K562 (cell line): ENCODE measurements at regions not wholly inside any gene's neighbourhood (a gene's known extent, or its start where the extent isn't known, plus 50 kb on each side); places are given as distances from the start of the nearest gene placed in this dataset.

ENCODE experiments used
- ATAC-seq: fragments of 200-7000 bp; cut with Tn5 transposase; 3 replicates; pipeline ENCODE4 v1.9.1; 2020; ENCODE audit warnings: moderate library complexity
- BruUV-seq: library from RNA; stranded (reverse); fragments of 400-500 nt; replicated peaks from 2 replicates; lab custom pipeline; 2021; lab: Mats Ljungman, UMichigan
- CTCF ChIA-PET: fragments of 300-600 bp; formaldehyde crosslinking; extraction: SDS; loops from one replicate; lab custom pipeline; 2021; ENCODE audit warnings: low intra/inter-chr PET ratio; lab: Yijun Ruan, JAX
- POLR2A ChIA-PET: fragments of 300-600, 350-650 bp; sonication (Branson Sonifier 250); formaldehyde crosslinking; extraction: SDS; loops from one replicate; lab custom pipeline; 2021; ENCODE audit warnings: antibody characterized with exemption, inconsistent platforms; lab: Yijun Ruan, JAX
- DNase-seq, 4 experiments: peaks; one replicate each; pipeline versions ENCODE4 v3.0.0 to v3.0.0-alpha.2; 2011 to 2018; ENCODE audit warnings: low spot score in 3 of 4, mixed read lengths in 3 of 4; ENCODE audit errors: extremely low read depth in 1 of 4
- FAIRE-seq: peaks from 2 replicates; lab custom pipeline; 2011; peaks lifted over from hg19 to GRCh38; lab: Jason Lieb, UNC
- H2AFZ ChIP-seq: 2 replicates; pipeline ENCODE4 v1.6.0; 2011; ENCODE audit warnings: low read depth, low read length, control low read depth, inconsistent platforms
- H3K27ac ChIP-seq: fragments of 200-600 bp; 3 replicates; pipeline ENCODE4 v1.8.0; 2011; ENCODE audit warnings: low read depth, mild to moderate bottlenecking, control low read depth, inconsistent platforms, low read length, moderate library complexity, mixed read lengths; ENCODE audit errors: extremely low read depth
- H3K27me3 ChIP-seq, 2 experiments: fragments of 300-600 bp in 1 of 2; 2 replicates in 1 of 2; 3 replicates in 1 of 2; pipeline versions ENCODE4 v1.6.0 to v1.8.0; 2011; ENCODE audit warnings: inconsistent platforms in 2 of 2, low read length in 2 of 2, mild to moderate bottlenecking in 1 of 2, mixed read lengths in 1 of 2, moderate library complexity in 1 of 2; ENCODE audit not compliant: control insufficient read depth in 2 of 2, insufficient read depth in 2 of 2
- H3K36me3 ChIP-seq: fragments of 300-600 bp; 3 replicates; pipeline ENCODE4 v1.8.0; 2011; ENCODE audit warnings: mild to moderate bottlenecking, low read length, inconsistent platforms; ENCODE audit not compliant: control insufficient read depth, insufficient read depth
- H3K4me1 ChIP-seq, 2 experiments: fragments of 200-600 bp in 1 of 2; replicated peaks in 1 of 2; 2 replicates in 1 of 2; 3 replicates in 1 of 2; pipeline versions ENCODE4 v1.5.1 to v1.8.0; 2011; ENCODE audit warnings: inconsistent platforms in 2 of 2, low read length in 2 of 2, mild to moderate bottlenecking in 1 of 2, mixed read lengths in 1 of 2, moderate library complexity in 1 of 2; ENCODE audit not compliant: control insufficient read depth in 2 of 2, insufficient read depth in 2 of 2
- H3K4me2 ChIP-seq: 2 replicates; pipeline ENCODE4 v1.6.1; 2011; ENCODE audit warnings: low read length, control low read depth, inconsistent platforms, mixed read lengths; ENCODE audit not compliant: insufficient read depth
- H3K4me3 ChIP-seq: fragments of 200-600 bp; sonication (generic), shearing (Covaris generic); 2 replicates; pipeline ENCODE4 v1.5.1; 2016; ENCODE audit warnings: control low read depth, inconsistent platforms
- H3K79me2 ChIP-seq: fragments of 200-600 bp; 3 replicates; pipeline ENCODE4 v1.8.0; 2011; ENCODE audit warnings: low read length, inconsistent platforms; ENCODE audit not compliant: control insufficient read depth, insufficient read depth
- H3K9ac ChIP-seq, 2 experiments: 2 replicates each; pipeline versions ENCODE4 v1.6.0 to v1.6.1; 2011; ENCODE audit warnings: low read depth in 2 of 2, low read length in 2 of 2, control low read depth in 1 of 2, inconsistent platforms in 1 of 2, mild to moderate bottlenecking in 1 of 2, mixed read lengths in 1 of 2; ENCODE audit not compliant: insufficient read depth in 1 of 2
- H3K9me1 ChIP-seq: one replicate; pipeline ENCODE4 v1.6.0; 2011; ENCODE audit warnings: inconsistent platforms, mild to moderate bottlenecking, low read length, moderate library complexity; ENCODE audit not compliant: control insufficient read depth, insufficient read depth
- H3K9me3 ChIP-seq: replicated peaks from 2 replicates; pipeline ENCODE4 v1.5.1; 2011; ENCODE audit warnings: low read depth, low read length, inconsistent platforms; ENCODE audit not compliant: control insufficient read depth, insufficient read depth
- H4K20me1 ChIP-seq: replicated peaks from 2 replicates; pipeline ENCODE4 v1.6.1; 2011; ENCODE audit warnings: low read length, inconsistent platforms, mixed read lengths; ENCODE audit not compliant: control insufficient read depth, insufficient read depth
- CXXC5 ChIP-seq: fragments of 250-450 bp; sonication (Bioruptor Pico); IDR thresholded peaks from 2 replicates; pipeline ENCODE4 v1.8.0; 2022; ENCODE audit warnings: inconsistent platforms, mild to moderate bottlenecking, moderate library complexity
- ELK3 ChIP-seq: fragments of 450-650 bp; formaldehyde crosslinking; IDR thresholded peaks from 2 replicates; pipeline ENCODE4 v1.4.0; 2020; ENCODE audit warnings: mild to moderate bottlenecking
- MED1 ChIP-seq: sonication (generic); formaldehyde crosslinking; IDR thresholded peaks from 2 replicates; pipeline ENCODE4 v1.8.1; 2023; ENCODE audit warnings: missing genetic modification reagents, borderline replicate concordance
- NFYB ChIP-seq: IDR thresholded peaks from 2 replicates; pipeline ENCODE4 v1.6.1; 2011; ENCODE audit warnings: mild to moderate bottlenecking, moderate library complexity; ENCODE audit not compliant: insufficient read length; ENCODE audit errors: extremely low read depth
- SNAPC5 ChIP-seq: fragments of 250-450 bp; sonication (Bioruptor Pico); IDR thresholded peaks from 2 replicates; pipeline ENCODE4 v1.8.0; 2021; ENCODE audit warnings: moderate library complexity, mild to moderate bottlenecking, inconsistent platforms
- YY1 ChIP-seq, 3 experiments: IDR thresholded peaks; 2 replicates each; pipeline ENCODE4 v1.6.1; 2011; ENCODE audit warnings: low read length in 2 of 3, mild to moderate bottlenecking in 2 of 3, moderate library complexity in 2 of 3, borderline replicate concordance in 1 of 3, control low read depth in 1 of 3, low read depth in 1 of 3; ENCODE audit not compliant: insufficient read depth in 3 of 3, insufficient replicate concordance in 2 of 3, control insufficient read depth in 1 of 3, insufficient read length in 1 of 3; ENCODE audit errors: extremely low read depth in 1 of 3
- ZFP36 ChIP-seq: fragments of 150-350 bp; IDR thresholded peaks from 2 replicates; pipeline ENCODE4 v1.6.1; 2018; ENCODE audit warnings: low read length, low read depth; ENCODE audit not compliant: partially characterized antibody
- ZNF239 ChIP-seq: fragments of 250-450 bp; sonication (Bioruptor Pico); IDR thresholded peaks from 2 replicates; pipeline ENCODE4 v1.4.0; 2020; ENCODE audit warnings: mild to moderate bottlenecking
- ZNF318 ChIP-seq, 2 experiments: fragments of 450-650 bp; IDR thresholded peaks; 2 replicates each; pipeline ENCODE4 v1.6.1; 2016; ENCODE audit warnings: mild to moderate bottlenecking in 2 of 2, borderline replicate concordance in 1 of 2, low read depth in 1 of 2, moderate library complexity in 1 of 2
- ZNF695 ChIP-seq: fragments of 450-650 bp; formaldehyde crosslinking; IDR thresholded peaks from 2 replicates; pipeline ENCODE4 v1.4.0; 2020; ENCODE audit warnings: mild to moderate bottlenecking, moderate library complexity
- WGBS: fragments of 100-300 bp; shearing (Covaris generic); methylation state at CpG from one replicate; pipeline ENCODE4 v1.1.6; 2016; ENCODE audit warnings: low coverage, mixed read lengths; ENCODE audit not compliant: insufficient coverage; ENCODE audit errors: missing lambda C conversion rate; 5-methylcytosine and 5-hydroxymethylcytosine counted together
- in situ Hi-C: fragments of 300-500 bp; cut with MboI; formaldehyde crosslinking; loops from 4 replicates; pipeline ENCODE4 v1.15.0; 2018; ENCODE audit warnings: inconsistent platforms, mixed read lengths
- intact Hi-C: fragments of 100-400 bp; cut with micrococcal nuclease; formaldehyde crosslinking; loops from 2 replicates; pipeline ENCODE4 v1.14.2; 2022

- no peak for TF ChIP-seq ZNF318 (IDR thresholded peaks at IDR 0.05; ENCODE audit: borderline replicate concordance in 1 of 2, low read depth in 1 of 2)
Observed at GRCh38 chr14:30209136-30209535, 281.5 kb upstream of the PRKD1 start (continued).

GRCh38 chr14:30210630-30211029 lies 283.0 kb upstream of the PRKD1 start:
- ChIA-PET CTCF (no interaction called here), POLR2A (interaction anchor here (0.6 kb wide), 1 partner anchor 9 kb away, joined by 3 read pairs; no protein-coding TSS in a partner anchor)
- no peak overlapping the region for H3K9ac ChIP-seq
- H3K27me3 ChIP-seq: no peaks in the 10 kb centered on the region
- H3K4me2 ChIP-seq: no peak overlapping the region
- H3K9me3 ChIP-seq: no peaks in the 10 kb centered on the region
- H3K9me1 ChIP-seq: no peaks in the 10 kb centered on the region
- BruUV-seq: no TSS peak
- H4K20me1 ChIP-seq: no peaks in the 10 kb centered on the region
- whole genome bisulfite sequencing: 0% methylated on average over 4 of the region's 4 CpGs
- in situ Hi-C loops (loop anchor here (25.0 kb wide), 2 partner anchors 673 to 1448 kb away; partner anchors contain the start of gene FOXG1), intact Hi-C loops (no loop called here)
- no peak overlapping the region for H3K27ac ChIP-seq
- no peaks in the 10 kb centered on the region for H3K4me1 ChIP-seq
- no peak for DNase-seq
- ATAC-seq: no peak
- no peak overlapping the region for H3K4me3 ChIP-seq
- FAIRE-seq: no peak
- H3K36me3 ChIP-seq: no peaks in the 10 kb centered on the region
- H2AFZ ChIP-seq: no peak overlapping the region
- H3K79me2 ChIP-seq: no peaks in the 10 kb centered on the region
- TF ChIP-seq SNAPC5 (CRISPR knock-in tag) (no peak), ZFP36 (no peak), ELK3 (CRISPR knock-in tag) (no peak), MED1 (CRISPR knock-in tag) (no peak), YY1 (IDR thresholded peaks at IDR 0.05; ENCODE audit: borderline replicate concordance in 1 of 3, control insufficient read depth in 1 of 3, extremely low read depth in 1 of 3, insufficient read depth in 3 of 3, insufficient read length in 1 of 3, insufficient replicate concordance in 2 of 3, low read depth in 1 of 3, low read length in 2 of 3) (no peak), CXXC5 (no peak), ZNF239 (CRISPR knock-in tag) (no peak), NFYB (no peak), ZNF695 (CRISPR knock-in tag) (no peak)
